ENCODE measurements at regions not wholly inside any gene's neighbourhood (a gene's known extent, or its start where the extent isn't known, plus 50 kb on each side); places are given as distances from the start of the nearest gene placed in this dataset.

DNA sequence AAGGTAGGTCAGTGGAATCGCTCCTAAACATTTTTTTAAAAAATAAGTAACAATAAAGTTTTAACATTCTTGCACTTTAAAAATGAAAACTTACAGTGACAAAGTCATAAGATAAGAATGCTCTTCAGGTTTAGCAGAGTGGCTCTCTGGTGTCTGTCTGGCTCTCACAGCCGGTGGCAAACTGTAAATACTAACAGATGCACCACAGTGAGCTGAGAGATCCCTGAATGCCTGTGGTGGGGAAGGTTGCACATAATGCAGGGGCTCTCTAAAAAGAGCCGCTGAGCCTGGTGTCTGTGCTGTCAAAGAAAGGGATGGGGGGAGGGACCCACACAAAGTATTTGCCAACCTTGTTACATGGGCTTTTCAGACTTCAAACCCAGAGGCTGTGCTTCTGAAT lies 498.3 kb downstream of the CCSER2 start:
- no peak overlapping the region for H3K4me3 ChIP-seq (ENCODE audit: low read depth, low read length)
- TF ChIP-seq POLR2A (IDR thresholded peaks at IDR 0.05; ENCODE audit: extremely low read depth, insufficient read length) (no peak), MYC (IDR thresholded peaks at IDR 0.05; ENCODE audit: low read depth, low read length) (no peak)
- TF ChIP-seq, protein P1, sequence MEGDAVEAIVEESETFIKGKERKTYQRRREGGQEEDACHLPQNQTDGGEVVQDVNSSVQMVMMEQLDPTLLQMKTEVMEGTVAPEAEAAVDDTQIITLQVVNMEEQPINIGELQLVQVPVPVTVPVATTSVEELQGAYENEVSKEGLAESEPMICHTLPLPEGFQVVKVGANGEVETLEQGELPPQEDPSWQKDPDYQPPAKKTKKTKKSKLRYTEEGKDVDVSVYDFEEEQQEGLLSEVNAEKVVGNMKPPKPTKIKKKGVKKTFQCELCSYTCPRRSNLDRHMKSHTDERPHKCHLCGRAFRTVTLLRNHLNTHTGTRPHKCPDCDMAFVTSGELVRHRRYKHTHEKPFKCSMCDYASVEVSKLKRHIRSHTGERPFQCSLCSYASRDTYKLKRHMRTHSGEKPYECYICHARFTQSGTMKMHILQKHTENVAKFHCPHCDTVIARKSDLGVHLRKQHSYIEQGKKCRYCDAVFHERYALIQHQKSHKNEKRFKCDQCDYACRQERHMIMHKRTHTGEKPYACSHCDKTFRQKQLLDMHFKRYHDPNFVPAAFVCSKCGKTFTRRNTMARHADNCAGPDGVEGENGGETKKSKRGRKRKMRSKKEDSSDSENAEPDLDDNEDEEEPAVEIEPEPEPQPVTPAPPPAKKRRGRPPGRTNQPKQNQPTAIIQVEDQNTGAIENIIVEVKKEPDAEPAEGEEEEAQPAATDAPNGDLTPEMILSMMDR (IDR thresholded peaks at IDR 0.05; ENCODE audit: low read depth, low read length), result no peak
- TF ChIP-seq, protein P2, sequence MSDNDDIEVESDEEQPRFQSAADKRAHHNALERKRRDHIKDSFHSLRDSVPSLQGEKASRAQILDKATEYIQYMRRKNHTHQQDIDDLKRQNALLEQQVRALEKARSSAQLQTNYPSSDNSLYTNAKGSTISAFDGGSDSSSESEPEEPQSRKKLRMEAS (IDR thresholded peaks at IDR 0.05; ENCODE audit: low read depth, low read length), result no peak
- DNase-seq (ENCODE audit: low read depth), result no peak

DNA sequence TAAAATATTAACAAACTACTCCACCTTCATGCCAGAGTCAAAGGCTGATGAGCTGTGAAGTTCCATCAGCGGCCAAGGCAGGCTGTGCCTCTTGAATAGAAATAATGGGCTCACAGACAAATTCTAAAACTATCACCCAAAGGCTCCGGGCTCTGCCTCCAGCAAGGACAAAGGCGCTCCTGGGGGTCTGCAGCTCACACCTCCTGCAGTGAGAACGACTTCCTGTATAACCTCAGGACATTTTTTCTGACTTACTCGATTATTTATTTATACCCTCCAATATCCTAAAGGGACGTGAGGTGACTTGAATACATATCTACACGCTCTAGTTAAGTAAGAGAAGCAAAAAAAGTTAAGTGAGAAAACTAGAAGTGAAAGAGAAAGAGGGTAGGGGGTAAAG lies 500.7 kb downstream of the CCSER2 start:
- DNase-seq (ENCODE audit: low read depth), result no peak
- TF ChIP-seq MYC (IDR thresholded peaks at IDR 0.05; ENCODE audit: low read depth, low read length) (no peak), POLR2A (IDR thresholded peaks at IDR 0.05; ENCODE audit: extremely low read depth, insufficient read length) (no peak)
- TF ChIP-seq, protein P1 (IDR thresholded peaks at IDR 0.05; ENCODE audit: low read depth, low read length), result no peak
- TF ChIP-seq, protein P2 (IDR thresholded peaks at IDR 0.05; ENCODE audit: low read depth, low read length), result no peak
- no peak overlapping the region for H3K4me3 ChIP-seq (ENCODE audit: low read depth, low read length)

DNA sequence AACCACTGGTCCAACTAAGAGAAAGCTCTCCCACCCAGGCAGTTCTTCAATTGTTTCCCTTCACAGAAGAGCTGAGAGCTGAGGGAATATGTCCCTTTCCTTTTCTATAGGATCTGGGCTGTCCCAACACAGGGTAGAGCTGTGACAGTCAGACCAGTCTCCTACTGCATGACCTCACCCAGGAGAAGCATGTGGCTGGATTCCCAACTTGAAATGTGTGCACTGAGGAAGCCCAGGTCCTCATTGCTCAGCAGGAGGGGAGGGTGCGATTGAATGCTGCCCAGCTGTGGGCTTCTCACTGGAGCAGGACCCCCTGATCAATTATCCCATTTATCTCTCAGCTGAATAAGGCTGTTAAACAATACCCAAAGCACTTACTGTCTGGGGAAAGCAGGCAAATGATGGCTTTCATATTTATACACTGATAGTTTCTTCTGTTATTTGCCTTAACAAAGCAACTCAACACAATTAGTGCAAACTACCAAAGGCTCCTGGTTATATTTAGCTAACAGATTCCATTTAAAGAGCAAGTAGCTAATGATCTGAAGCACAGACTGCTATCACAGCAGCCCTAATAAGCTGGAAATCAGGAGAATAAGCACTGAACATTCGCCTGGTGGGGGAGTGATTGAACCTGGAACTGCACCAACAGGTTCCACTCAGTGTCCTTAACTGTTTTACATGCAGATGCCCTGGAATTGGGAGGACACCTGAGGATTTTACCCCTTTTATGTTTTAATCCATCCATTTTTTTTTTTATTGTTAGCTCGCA lies 508.8 kb downstream of the CCSER2 start:
- DNase-seq (ENCODE audit: low read depth), result no peak
- TF ChIP-seq, protein P1 (IDR thresholded peaks at IDR 0.05; ENCODE audit: low read depth, low read length), result no peak
- no peak for TF ChIP-seq POLR2A (IDR thresholded peaks at IDR 0.05; ENCODE audit: extremely low read depth, insufficient read length)
- TF ChIP-seq, protein P2 (IDR thresholded peaks at IDR 0.05; ENCODE audit: low read depth, low read length), result no peak
- TF ChIP-seq MYC (IDR thresholded peaks at IDR 0.05; ENCODE audit: low read depth, low read length), result no peak
- H3K4me3 ChIP-seq (ENCODE audit: low read depth, low read length), result no peak overlapping the region

DNA sequence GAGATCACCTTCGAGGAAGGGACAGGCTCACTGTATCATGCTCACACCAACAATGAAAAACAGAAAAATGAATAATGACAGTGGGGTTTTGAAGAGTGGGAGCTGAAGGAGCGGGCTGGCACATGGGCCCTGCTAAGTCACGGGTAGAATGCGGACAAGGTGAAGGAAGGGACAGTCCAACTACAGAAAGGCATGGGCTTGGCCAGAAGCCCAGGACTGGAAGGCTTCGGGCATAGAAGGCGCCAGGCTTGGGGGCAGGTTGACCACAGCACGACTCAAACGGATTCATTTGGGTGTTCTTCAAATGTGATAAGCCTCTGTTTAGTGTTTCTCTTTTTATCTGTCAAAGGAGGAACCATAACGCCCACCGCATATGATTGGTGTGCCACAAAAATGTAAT lies 509.5 kb downstream of the CCSER2 start:
- TF ChIP-seq POLR2A (IDR thresholded peaks at IDR 0.05; ENCODE audit: extremely low read depth, insufficient read length), result no peak
- TF ChIP-seq MYC (IDR thresholded peaks at IDR 0.05; ENCODE audit: low read depth, low read length), result no peak
- TF ChIP-seq, protein P2 (IDR thresholded peaks at IDR 0.05; ENCODE audit: low read depth, low read length), result no peak
- TF ChIP-seq, protein P1 (IDR thresholded peaks at IDR 0.05; ENCODE audit: low read depth, low read length), result no peak
- no peak for DNase-seq (ENCODE audit: low read depth)
- H3K4me3 ChIP-seq (ENCODE audit: low read depth, low read length), result no peak overlapping the region

- TF ChIP-seq POLR2A (IDR thresholded peaks at IDR 0.05; ENCODE audit: extremely low read depth, insufficient read length), result no peak
- TF ChIP-seq, protein P2 (IDR thresholded peaks at IDR 0.05; ENCODE audit: low read depth, low read length), result no peak
- TF ChIP-seq, protein P1 (IDR thresholded peaks at IDR 0.05; ENCODE audit: low read depth, low read length), result no peak
- TF ChIP-seq MYC (IDR thresholded peaks at IDR 0.05; ENCODE audit: low read depth, low read length), result no peak
- DNase-seq (ENCODE audit: low read depth), result no peak
- H3K4me3 ChIP-seq (ENCODE audit: low read depth, low read length), result no peak overlapping the region
These were observed 510.5 kb downstream of the CCSER2 start for GRCh38 chr10:84838851-84839250.
